ENCODE measurements at regions not wholly inside any gene's neighbourhood (a gene's known extent, or its start where the extent isn't known, plus 50 kb on each side); places are given as distances from the start of the nearest gene placed in this dataset.

DNA sequence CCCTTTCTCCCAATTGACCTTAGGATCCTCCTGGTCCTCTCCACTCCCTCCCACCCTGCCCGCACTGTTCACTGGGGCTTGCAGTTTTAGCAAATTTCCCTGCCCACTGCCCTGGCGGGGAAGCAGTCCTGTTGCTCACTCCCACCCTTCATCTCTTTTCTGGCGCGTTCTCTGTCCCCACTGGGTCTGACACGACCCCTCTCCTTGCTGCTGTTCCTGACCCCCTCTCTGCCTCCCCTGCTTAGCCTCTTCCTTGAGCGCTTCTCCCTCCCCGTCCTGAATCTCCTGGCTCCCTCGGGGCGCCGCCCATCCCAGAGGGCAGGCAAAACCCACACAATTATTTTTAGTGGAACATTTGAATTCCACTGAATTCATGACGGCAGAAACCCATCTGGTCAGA is 1796.4 kb downstream of the TP53TG3F start:
- DNase-seq (ENCODE audit: low spot score), result no peak

GRCh38 chr16:35258381-35258780 is 1799.0 kb downstream of the TP53TG3F start:
- DNase-seq (ENCODE audit: low spot score), result no peak

DNA sequence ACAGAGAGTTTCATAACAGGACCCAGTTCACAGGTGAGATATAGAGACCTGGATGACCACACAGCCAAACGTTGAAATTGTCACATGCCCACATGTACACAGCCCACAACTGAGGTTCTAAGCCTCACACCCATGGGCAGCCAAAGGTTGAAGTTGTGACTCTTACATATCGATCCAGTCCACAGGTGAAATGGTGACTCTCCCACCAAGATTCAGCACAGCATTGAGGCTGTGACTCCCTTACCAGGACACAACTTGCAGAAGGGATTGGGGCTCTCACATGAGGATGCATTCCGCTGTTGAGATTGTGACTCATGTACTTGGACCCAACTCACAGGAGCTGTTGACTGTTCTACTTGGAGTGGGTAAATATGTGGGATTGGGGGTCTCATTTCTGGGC is 1836.4 kb downstream of the TP53TG3F start:
- DNase-seq (ENCODE audit: low spot score), result no peak

GRCh38 chr16:35296962-35297653 is 1837.7 kb downstream of the TP53TG3F start:
- DNase-seq (ENCODE audit: low spot score), result no peak

- DNase-seq (ENCODE audit: low spot score), result no peak
Observed at GRCh38 chr16:35298460-35299243, 1839.2 kb downstream of the TP53TG3F start.

GRCh38 chr16:35302859-35303258 is 1843.4 kb downstream of the TP53TG3F start:
- no peak for DNase-seq (ENCODE audit: low spot score)

- no peak for DNase-seq (ENCODE audit: low spot score)
Observed at GRCh38 chr16:35305476-35305875, 1846.1 kb downstream of the TP53TG3F start.

DNA sequence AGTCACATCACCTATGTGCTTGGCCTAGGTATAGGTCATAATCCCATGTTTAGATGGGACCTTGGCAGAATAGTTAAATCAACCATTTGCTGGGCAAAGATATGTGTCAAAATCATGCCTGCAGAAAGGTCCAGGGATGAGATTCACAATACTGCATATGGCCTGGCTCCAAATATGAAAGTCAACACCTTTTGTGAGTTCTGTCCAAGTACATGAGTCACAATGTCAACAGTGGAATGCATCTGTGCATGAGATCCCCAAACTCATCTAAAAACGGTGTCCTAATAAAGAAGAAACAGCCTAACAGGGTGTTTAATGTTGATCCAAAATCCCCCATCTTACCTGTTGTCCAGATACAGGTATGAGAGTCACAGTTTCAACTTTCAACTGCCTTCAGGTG is 1847.5 kb downstream of the TP53TG3F start:
- no peak for DNase-seq (ENCODE audit: low spot score)

DNA sequence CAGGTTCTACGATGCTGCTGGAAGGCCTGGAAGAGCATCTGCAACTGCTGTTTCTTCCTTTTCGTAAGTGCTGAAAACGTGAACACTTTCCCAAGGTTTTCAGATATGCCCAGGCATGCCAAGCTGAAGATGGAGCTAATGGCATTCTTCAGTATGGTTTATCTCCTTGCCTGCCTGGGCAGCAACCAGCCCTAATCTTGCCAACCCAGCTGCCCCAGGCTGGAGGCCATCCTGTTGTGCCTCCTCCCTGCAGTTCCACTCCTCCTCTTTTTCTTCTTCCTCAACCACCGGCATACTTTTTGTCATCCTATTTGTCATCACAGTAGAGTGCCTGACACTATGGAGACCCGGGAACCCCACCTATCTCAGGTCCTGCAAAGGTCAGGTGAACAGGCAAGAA is 1849.3 kb downstream of the TP53TG3F start:
- DNase-seq (ENCODE audit: low spot score), result no peak

DNA sequence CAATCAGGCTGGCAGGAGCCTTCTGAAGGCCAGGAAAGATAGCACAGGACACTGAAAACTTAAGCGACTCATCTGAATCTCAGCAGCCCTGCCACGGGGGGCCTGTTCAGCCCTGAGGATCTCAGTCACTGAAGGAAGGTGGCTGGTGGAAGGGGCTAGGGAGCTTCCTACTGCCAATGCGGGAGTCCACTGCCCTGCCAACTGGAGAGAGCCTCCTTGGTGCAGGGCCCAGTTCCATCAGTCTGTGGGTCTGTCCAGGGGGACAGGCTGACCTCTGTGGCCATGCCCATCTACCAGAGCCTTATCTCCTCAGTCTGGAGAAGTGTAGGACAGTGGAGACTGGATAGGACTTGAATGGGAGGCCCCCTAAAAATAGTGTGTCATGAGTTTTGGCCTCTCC is 1851.6 kb downstream of the TP53TG3F start:
- DNase-seq (ENCODE audit: low spot score), result no peak

DNA sequence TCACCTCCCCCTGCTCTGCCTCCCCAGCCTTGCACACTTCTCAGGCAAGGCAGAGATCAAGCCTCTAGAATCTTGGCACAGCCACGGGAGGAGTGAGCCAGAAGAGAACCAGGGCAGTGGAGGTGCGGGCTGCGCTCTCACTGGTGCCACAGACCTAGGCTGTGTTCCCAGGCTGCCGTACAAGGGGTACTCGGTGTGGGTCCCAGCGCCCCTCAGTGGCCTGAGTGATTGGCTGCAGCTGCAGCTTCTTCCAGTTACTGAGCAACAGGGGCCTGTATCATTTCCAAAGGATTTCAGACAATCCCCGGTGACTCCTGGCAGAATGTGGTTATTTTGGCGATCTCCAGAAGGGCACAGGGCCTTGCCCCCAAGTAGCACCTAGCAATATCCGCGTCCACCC is 1852.1 kb downstream of the TP53TG3F start:
- no peak for DNase-seq (ENCODE audit: low spot score)

- DNase-seq (ENCODE audit: low spot score), result no peak
Observed at GRCh38 chr16:35314298-35314697, 1854.9 kb downstream of the TP53TG3F start.

- no peak for DNase-seq (ENCODE audit: low spot score)
Observed at GRCh38 chr16:35319536-35320192, 1860.3 kb downstream of the TP53TG3F start.

DNA sequence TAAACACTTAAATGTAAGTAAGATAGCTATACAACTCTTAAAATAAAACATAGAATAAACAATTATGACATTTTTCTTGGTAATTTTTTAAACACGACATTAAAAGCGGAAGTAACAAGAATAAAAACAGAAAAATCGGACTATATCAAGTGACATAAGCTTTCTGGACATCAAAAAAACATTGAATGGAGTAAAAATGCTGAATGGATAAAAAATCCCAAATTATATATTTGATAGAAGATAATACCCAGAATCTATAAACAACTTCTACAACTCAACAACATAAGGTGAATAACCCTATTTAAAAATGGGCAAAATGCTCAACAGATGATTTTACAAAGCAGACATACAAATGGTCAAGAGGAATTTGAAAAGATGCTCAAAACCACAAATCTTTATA is 1866.5 kb downstream of the TP53TG3F start:
- DNase-seq (ENCODE audit: low spot score), result no peak

GRCh38 chr16:35339337-35339736 is 1879.9 kb downstream of the TP53TG3F start:
- DNase-seq (ENCODE audit: low spot score), result no peak

DNA sequence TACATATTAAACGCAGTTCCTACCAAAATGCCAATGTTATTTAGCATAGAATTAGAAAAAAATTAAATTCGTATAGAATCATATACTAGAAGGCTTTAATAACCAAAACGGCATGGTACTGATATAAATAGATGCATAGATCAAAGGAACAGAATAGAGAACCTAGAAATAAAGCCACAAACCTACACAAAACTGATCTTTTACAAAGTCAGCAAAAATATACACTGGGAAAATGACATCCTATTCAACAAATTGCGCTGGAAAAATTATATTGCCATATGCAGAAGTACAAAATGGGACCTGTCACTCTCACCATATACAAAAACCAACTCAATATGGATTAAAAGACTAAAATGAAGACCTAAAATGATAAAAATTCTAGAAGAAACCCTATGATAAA is 1882.6 kb downstream of the TP53TG3F start:
- no peak for DNase-seq (ENCODE audit: low spot score)

DNA sequence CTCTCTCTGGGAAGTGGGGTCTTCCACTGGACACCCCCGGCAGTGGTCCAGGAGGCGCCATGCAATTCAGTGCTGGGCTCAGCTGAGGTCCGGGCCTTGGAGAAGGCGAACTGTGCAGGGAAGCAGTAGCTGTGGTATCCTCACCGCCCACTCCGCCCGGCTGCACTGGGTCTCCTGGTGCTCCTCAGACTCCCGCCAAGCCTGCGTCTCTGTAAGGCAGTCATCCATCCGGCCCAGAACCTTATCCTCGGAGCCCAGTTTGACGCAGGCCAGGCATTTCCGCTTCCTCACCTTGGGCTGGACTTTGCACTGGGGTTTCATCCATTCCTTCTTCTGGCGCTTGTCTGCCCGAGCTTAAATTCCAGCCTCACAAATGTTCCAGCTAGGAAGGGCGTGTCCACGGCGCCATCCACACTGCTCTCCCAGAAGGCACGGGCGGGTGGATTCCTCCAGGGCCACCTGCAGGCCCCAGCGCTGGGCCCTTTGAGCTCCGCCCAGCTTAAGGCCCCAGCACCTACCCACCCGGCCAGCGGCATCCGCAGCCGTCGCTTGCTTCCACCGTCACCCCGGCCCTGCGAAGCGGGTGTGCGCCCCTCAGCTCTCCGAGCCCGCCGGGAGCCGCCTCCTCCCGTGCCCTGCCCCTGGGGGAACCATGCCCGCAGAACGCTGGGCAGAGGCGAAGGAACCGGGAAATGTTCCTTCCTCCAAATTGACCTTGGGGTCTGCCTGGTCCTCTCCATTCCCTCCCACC is 1884.8 kb downstream of the TP53TG3F start:
- no peak for DNase-seq (ENCODE audit: low spot score)

DNA sequence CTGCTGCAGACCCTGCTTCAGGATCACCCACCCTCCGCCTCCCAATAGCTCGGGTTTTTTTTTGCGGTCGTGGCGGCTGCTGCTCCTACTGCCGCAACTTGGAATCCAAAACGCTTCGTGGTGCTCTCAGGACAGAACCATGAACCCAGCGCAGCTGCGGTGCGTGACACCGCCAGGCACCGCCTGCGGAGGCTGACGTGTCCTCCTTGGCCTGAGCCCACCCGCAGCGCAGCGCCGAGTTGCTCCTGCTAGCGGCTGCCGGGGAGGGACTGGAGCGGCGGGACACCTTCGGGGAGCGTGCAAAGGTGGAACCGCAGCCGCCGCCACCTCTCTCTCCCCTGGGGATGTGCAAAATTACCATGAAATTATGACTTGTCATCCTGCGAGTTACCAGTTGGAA is 1893.0 kb downstream of the TP53TG3F start:
- no peak for DNase-seq (ENCODE audit: low spot score)

- DNase-seq (ENCODE audit: low spot score), result no peak
Observed at GRCh38 chr16:35363510-35363909, 1904.1 kb downstream of the TP53TG3F start.

DNA sequence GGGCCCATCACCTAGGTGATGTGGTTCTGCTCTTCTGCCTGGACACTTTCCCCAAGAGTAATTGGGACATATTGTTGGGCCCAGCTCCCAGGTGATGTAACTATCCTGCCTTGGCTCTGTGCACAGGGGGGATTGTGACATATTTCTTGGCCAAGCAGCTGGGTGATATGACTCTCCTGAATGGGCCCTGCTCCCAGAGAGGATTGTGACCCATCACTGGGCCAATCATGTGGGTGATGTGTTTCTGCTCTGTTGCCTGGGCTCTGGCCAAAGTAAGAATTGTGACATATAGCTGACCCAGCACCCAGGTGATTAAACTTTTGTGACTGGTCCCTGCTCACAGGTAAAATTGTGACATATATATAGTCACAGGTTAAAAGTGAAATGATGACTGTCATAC is 1904.9 kb downstream of the TP53TG3F start:
- no peak for DNase-seq (ENCODE audit: low spot score)

DNA sequence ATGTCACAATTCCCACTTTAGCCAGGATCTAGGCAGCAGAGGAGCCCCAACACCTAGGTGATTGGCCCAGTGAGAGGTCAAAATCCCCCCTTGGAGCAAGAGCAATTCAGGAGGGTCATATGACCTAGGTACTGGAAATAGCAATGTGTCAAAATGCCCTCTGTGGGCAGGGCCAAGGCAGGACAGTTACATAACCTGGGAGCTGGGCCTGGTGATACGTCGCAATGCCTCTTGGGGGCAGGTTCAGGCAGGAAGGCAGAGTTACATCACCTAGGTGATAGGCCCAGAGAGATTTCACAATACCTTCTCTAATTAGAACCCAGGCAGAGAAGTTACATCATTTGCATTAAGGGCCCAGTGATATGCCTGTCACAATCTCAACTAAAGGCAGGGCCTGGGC is 1906.3 kb downstream of the TP53TG3F start:
- DNase-seq (ENCODE audit: low spot score), result no peak

GRCh38 chr16:35370617-35371016 is 1911.2 kb downstream of the TP53TG3F start:
- no peak for DNase-seq (ENCODE audit: low spot score)
